Mononuclear cell (primary cell): ENCODE measurements at regions not wholly inside any gene's neighbourhood (a gene's known extent, or its start where the extent isn't known, plus 50 kb on each side); places are given as distances from the start of the nearest gene placed in this dataset.

ENCODE experiments used
- H3K27me3 ChIP-seq: 2 replicates; pipeline ENCODE4 v1.6.0; 2011; ENCODE audit warnings: low read length, control low read depth; ENCODE audit not compliant: insufficient read depth
- H3K4me1 ChIP-seq: 2 replicates; pipeline ENCODE4 v1.5.1; 2011; ENCODE audit warnings: mild to moderate bottlenecking, low read length, control low read depth; ENCODE audit not compliant: insufficient read depth
- H3K4me3 ChIP-seq: 2 replicates; pipeline ENCODE4 v1.5.1; 2011; ENCODE audit warnings: mild to moderate bottlenecking, low read length, moderate library complexity
- H3K9me3 ChIP-seq: 2 replicates; pipeline ENCODE4 v1.5.1; 2011; ENCODE audit warnings: low read depth, mild to moderate bottlenecking, control low read depth, low read length

GRCh38 chr1:30348147-30348546 lies 375.2 kb downstream of the MATN1 start:
- no peak overlapping the region for H3K4me3 ChIP-seq
- H3K4me1 ChIP-seq: no peaks in the 10 kb centered on the region
- no peaks in the 10 kb centered on the region for H3K9me3 ChIP-seq
- peaks cover 14% of the 10 kb centered on the region for H3K27me3 ChIP-seq

GRCh38 chr1:30345491-30346130 lies 377.8 kb downstream of the MATN1 start:
- Histone ChIP-seq H3K27me3 (peaks cover 29% of the 10 kb centered on the region), H3K4me1 (no peaks in the 10 kb centered on the region), H3K9me3 (no peaks in the 10 kb centered on the region), H3K4me3 (no peak overlapping the region)

DNA sequence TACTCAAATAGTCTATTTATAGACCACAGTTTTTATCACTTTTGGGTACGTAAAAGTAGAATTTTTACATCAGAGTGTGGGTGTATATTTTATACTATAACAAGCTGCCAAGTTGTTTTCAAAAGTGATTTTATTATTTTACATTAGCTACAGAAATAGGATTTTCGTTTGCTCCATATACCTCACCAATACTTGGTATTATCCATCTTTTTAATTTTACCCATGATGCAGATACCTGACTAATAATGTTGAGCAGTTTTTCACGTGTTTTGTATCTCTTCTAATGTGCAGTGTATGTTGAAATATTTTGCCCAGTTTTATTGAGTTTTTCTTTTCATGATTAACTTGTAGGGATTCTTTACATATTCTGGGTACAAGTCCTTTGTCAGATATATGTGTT lies 379.8 kb downstream of the MATN1 start:
- Histone ChIP-seq H3K4me1 (no peaks in the 10 kb centered on the region), H3K9me3 (no peaks in the 10 kb centered on the region), H3K4me3 (no peak overlapping the region), H3K27me3 (peaks cover 29% of the 10 kb centered on the region)

DNA sequence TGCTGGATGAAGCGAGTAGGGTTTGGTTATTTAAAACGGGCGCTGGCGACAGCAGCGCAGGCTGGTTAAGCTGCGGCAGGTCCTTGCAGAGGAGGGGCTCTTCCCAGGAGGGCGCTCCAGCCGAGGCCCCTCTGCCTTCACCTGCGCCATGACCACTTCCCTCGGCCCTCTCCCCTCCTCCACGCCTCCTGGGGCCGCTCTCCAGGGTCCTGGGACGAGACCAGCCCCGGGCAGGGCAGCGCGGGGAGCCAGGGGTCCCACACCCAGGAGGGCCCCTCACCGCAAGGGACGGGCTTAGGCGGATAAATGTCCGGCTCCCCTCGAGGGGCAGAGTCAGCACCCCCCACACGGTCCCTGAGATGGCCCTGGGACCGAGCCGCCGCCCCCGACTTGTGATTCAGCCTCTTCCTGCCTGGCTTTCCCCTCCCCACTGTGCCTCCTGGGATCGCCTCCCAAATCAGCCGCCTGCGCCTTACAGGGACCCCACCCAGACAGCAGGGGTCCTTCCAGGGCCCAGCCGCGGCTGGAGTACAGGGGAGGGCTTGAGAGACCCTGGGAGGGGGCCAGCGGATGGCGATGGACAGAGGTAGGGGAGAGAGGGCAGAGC lies 380.7 kb downstream of the MATN1 start:
- Histone ChIP-seq H3K4me1 (no peaks in the 10 kb centered on the region), H3K9me3 (no peaks in the 10 kb centered on the region), H3K4me3 (no peak overlapping the region), H3K27me3 (peaks cover 29% of the 10 kb centered on the region)

GRCh38 chr1:30340934-30341333 lies 382.5 kb downstream of the MATN1 start:
- no peaks in the 10 kb centered on the region for H3K4me1 ChIP-seq
- no peak overlapping the region for H3K4me3 ChIP-seq
- no peaks in the 10 kb centered on the region for H3K9me3 ChIP-seq
- peaks cover 29% of the 10 kb centered on the region for H3K27me3 ChIP-seq

GRCh38 chr1:30339866-30340265 lies 383.5 kb downstream of the MATN1 start:
- no peaks in the 10 kb centered on the region for H3K4me1 ChIP-seq
- H3K4me3 ChIP-seq: no peak overlapping the region
- H3K27me3 ChIP-seq: peaks cover 29% of the 10 kb centered on the region
- H3K9me3 ChIP-seq: no peaks in the 10 kb centered on the region

- peaks cover 25% of the 10 kb centered on the region for H3K27me3 ChIP-seq
- H3K4me1 ChIP-seq: no peaks in the 10 kb centered on the region
- H3K4me3 ChIP-seq: no peak overlapping the region
- H3K9me3 ChIP-seq: no peaks in the 10 kb centered on the region
Observed at GRCh38 chr1:30338765-30339164, 384.6 kb downstream of the MATN1 start.

- H3K4me1 ChIP-seq: no peaks in the 10 kb centered on the region
- no peaks in the 10 kb centered on the region for H3K9me3 ChIP-seq
- H3K4me3 ChIP-seq: no peak overlapping the region
- peaks cover 10% of the 10 kb centered on the region for H3K27me3 ChIP-seq
Observed at GRCh38 chr1:30337324-30337620, 386.1 kb downstream of the MATN1 start.

DNA sequence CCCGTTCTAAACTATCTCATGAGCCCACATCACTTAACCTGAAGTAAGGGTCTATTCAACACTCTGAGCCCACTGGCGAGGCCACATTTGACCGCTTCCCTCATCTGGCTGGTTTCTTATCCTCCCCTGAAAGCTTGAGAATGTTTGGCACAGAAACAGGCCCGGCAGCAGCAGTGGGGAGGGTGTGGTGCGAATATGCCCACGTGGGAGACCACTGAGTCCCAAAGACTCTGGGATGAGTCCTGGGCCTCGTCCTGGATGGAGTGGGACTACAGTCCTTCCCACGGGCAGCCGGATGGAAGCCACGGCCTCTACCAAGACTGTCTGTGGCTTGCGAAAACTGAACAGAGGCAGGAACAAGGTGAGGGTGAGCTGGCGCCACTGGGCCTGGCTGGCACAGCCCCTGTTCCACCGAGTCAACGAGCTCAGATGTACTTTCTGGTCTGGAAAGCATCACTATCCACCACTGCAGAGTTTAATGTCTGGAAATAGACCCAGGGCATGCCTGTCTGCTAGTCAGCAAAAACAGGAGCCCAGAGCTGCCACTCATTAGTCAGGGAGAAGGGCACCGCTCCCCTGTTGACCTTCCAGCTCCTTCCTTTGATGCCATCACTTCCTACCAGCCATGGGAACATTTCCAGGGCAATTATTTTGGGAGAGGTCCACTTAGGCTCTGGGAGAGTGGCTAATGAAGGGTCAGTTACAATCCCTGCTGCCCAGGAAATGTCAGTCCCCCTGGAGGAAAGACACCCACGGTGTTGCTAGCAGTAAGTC lies 386.6 kb downstream of the MATN1 start:
- Histone ChIP-seq H3K9me3 (no peaks in the 10 kb centered on the region), H3K4me3 (no peak overlapping the region), H3K4me1 (no peaks in the 10 kb centered on the region), H3K27me3 (peaks cover 5% of the 10 kb centered on the region)

- no peaks in the 10 kb centered on the region for H3K4me1 ChIP-seq
- H3K4me3 ChIP-seq: no peak overlapping the region
- H3K27me3 ChIP-seq: no peaks in the 10 kb centered on the region
- H3K9me3 ChIP-seq: no peaks in the 10 kb centered on the region
Observed at GRCh38 chr1:30335997-30336390, 387.4 kb downstream of the MATN1 start.

GRCh38 chr1:30335389-30335996 lies 387.9 kb downstream of the MATN1 start:
- Histone ChIP-seq H3K4me1 (no peaks in the 10 kb centered on the region), H3K4me3 (no peak overlapping the region), H3K9me3 (no peaks in the 10 kb centered on the region), H3K27me3 (no peaks in the 10 kb centered on the region)

GRCh38 chr1:30334767-30335166 lies 388.6 kb downstream of the MATN1 start:
- Histone ChIP-seq H3K4me1 (no peaks in the 10 kb centered on the region), H3K4me3 (no peak overlapping the region), H3K9me3 (no peaks in the 10 kb centered on the region), H3K27me3 (no peaks in the 10 kb centered on the region)

DNA sequence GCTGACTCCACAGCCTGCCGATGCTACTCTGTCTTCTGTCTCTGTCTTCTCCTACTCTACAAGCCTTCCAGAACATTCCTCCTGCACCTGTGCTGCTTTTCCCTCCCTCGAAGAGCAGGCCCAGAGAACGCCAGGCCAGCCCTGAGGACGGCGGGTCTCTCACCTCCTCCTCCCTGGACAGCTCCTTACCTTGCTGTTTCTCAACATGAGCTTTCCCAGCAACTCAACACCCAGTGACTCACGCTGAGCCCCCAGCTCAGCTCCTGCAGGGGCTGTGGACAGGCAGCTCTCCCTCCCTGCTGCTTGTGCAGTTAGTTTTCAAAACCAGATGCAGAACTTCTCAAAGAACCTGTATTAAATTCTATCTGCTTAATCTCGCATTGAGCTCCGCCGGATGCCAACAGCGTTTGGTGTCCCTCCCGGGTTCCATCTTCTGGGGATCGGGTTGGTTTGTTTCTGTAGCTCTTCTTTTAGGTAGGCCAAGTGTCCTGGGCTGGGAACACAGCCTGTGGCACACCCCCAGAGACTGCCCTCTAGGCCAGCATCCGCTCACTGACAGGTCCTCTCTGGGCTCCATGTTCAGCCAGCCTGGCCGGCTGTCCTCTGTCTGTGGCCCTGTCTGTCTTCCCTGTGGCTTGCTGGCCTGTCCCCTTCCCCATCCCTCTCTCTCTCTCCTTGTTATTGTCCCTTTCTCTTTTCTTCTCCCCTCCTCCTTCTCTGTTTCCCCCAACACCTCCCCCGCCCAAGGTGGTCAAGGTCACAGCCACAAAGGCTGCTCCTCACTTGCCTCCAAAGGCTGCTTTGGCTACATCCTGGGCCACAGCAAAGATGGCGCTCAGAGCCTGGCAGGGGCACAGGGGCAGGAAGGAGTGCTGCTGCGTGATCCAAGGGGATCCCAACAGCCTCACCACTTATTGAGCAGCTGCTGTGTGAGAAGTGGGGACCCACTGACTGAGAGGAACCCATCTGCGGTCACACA lies 391.0 kb downstream of the MATN1 start:
- Histone ChIP-seq H3K4me3 (no peak overlapping the region), H3K4me1 (no peaks in the 10 kb centered on the region), H3K9me3 (no peaks in the 10 kb centered on the region), H3K27me3 (no peaks in the 10 kb centered on the region)

DNA sequence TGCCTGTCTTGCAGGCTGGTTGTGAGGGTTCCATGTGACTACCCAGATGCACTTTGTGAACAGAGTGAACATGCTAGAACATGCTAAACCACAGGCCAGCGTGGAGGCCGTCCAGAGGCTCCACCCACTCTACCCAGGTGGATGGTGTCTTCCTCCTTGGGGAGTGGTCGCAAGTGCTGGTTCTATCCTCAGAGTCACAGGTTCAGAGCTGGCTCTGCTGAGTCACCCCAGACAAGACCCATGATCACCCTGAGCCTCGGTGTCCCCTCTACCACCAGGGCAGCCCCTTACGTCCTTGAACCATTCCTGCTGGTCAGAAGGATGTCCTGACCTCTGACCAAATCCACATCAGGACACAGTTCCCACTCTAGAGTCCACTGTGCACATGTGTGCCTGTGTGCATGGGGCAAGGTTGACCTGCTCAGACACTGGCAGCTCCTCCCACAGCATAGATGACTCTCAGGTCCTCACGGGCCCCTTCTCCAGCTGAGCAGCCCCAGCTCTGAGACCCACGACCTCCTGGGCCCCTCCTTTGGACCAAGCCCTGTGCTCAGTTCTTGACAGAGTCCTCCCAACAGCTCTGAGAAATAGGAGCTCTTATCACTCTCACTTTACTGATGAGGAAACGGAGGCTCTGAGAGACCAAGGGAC lies 391.8 kb downstream of the MATN1 start:
- Histone ChIP-seq H3K4me1 (no peaks in the 10 kb centered on the region), H3K9me3 (no peaks in the 10 kb centered on the region), H3K27me3 (no peaks in the 10 kb centered on the region), H3K4me3 (no peak overlapping the region)
